HepG2 (cell line): ENCODE measurements at regions not wholly inside any gene's neighbourhood (a gene's known extent, or its start where the extent isn't known, plus 50 kb on each side); places are given as distances from the start of the nearest gene placed in this dataset.

Experiments used
- AGO2 ChIP-seq: fragments of 200-400 bp; formaldehyde crosslinking; optimal IDR thresholded peaks from 2 replicates; pipeline ENCODE3; 2017; ENCODE audit warnings: mild to moderate bottlenecking, low read depth, low read length, moderate library complexity
- BCL6 ChIP-seq: IDR thresholded peaks from 2 replicates; pipeline ENCODE4 v1.6.1; 2016; ENCODE audit warnings: missing genetic modification reagents, missing compliant biosample characterization
- CBX5 ChIP-seq: sonication (generic); formaldehyde crosslinking; IDR thresholded peaks from 2 replicates; pipeline ENCODE4 v1.4.0; 2020; ENCODE audit warnings: missing genetic modification reagents, borderline replicate concordance
- FOSL2 ChIP-seq: sonication (generic); formaldehyde crosslinking; IDR thresholded peaks from 2 replicates; pipeline ENCODE4 v1.4.0; 2020; ENCODE audit warnings: missing genetic modification reagents
- GTF3A ChIP-seq: sonication (generic); formaldehyde crosslinking; conservative IDR thresholded peaks from 2 replicates; pipeline ENCODE4 v1.4.0; 2020; ENCODE audit warnings: mild to moderate bottlenecking, missing genetic modification reagents
- HNRNPK ChIP-seq: fragments of 200-400 bp; formaldehyde crosslinking; IDR thresholded peaks from 2 replicates; pipeline ENCODE4 v1.6.1; 2018; ENCODE audit warnings: low read length, low read depth, moderate library complexity, mild to moderate bottlenecking; ENCODE audit not compliant: poor library complexity, severe bottlenecking
- REPIN1 ChIP-seq: sonication (generic); formaldehyde crosslinking; IDR thresholded peaks from 2 replicates; pipeline ENCODE4 v1.8.0; 2022; ENCODE audit warnings: missing genetic modification reagents, low read depth, mild to moderate bottlenecking, borderline replicate concordance
- RFX5 ChIP-seq: IDR thresholded peaks from 2 replicates; pipeline ENCODE4 v1.6.1; 2011; ENCODE audit warnings: low read depth, low read length, improper control_type of control experiment
- SOX6 ChIP-seq, 2 experiments: fragments of 450-650 bp in 1 of 2; sonication (generic) in 1 of 2; formaldehyde crosslinking in 1 of 2; IDR thresholded peaks; 2 replicates each; pipeline versions ENCODE4 v1.4.0 to v1.6.1; 2017 to 2020; ENCODE audit warnings: antibody characterized with exemption in 1 of 2, mild to moderate bottlenecking in 1 of 2, missing genetic modification reagents in 1 of 2
- U2AF1 ChIP-seq: fragments of 200-400 bp; formaldehyde crosslinking; optimal IDR thresholded peaks from 2 replicates; pipeline ENCODE3; 2017; ENCODE audit warnings: mild to moderate bottlenecking, low read depth, low read length
- ZIK1 ChIP-seq: sonication (generic); formaldehyde crosslinking; IDR thresholded peaks from 2 replicates; pipeline ENCODE4 v1.5.0; 2020; ENCODE audit warnings: mild to moderate bottlenecking, low read depth, missing genetic modification reagents, borderline replicate concordance
- ZNF274 ChIP-seq: sonication (generic); formaldehyde crosslinking; IDR thresholded peaks from 2 replicates; pipeline ENCODE4 v1.5.1; 2020; ENCODE audit warnings: mild to moderate bottlenecking, missing genetic modification reagents
- ZNF333 ChIP-seq: sonication (generic); formaldehyde crosslinking; IDR thresholded peaks from 2 replicates; pipeline ENCODE4 v1.4.0; 2020; ENCODE audit warnings: mild to moderate bottlenecking, missing genetic modification reagents, borderline replicate concordance
- ZNF33A ChIP-seq: sonication (generic); formaldehyde crosslinking; IDR thresholded peaks from 2 replicates; pipeline ENCODE4 v1.5.1; 2020; ENCODE audit warnings: missing genetic modification reagents, mild to moderate bottlenecking, moderate library complexity, borderline replicate concordance
- ZNF431 ChIP-seq: sonication (generic); formaldehyde crosslinking; IDR thresholded peaks from 2 replicates; pipeline ENCODE4 v1.9.0; 2022; ENCODE audit warnings: missing genetic modification reagents, low read depth, mild to moderate bottlenecking, borderline replicate concordance
- ZNF543 ChIP-seq: sonication (generic); formaldehyde crosslinking; IDR thresholded peaks from 2 replicates; pipeline ENCODE4 v1.4.0; 2020; ENCODE audit warnings: mild to moderate bottlenecking, missing genetic modification reagents
- ZNF781 ChIP-seq: sonication (generic); formaldehyde crosslinking; IDR thresholded peaks from 2 replicates; pipeline ENCODE4 v1.5.1; 2020; ENCODE audit warnings: borderline replicate concordance, mild to moderate bottlenecking, missing genetic modification reagents; ENCODE audit errors: not compliant biosample characterization
- TF ChIP-seq, protein P1 (sequence below): sonication (generic); formaldehyde crosslinking; IDR thresholded peaks from 2 replicates; pipeline ENCODE4 v1.5.1; 2020; ENCODE audit warnings: mild to moderate bottlenecking, missing genetic modification reagents
- TF ChIP-seq, protein P2 (sequence below): IDR thresholded peaks from 2 replicates; pipeline ENCODE4 v1.6.1; 2012; ENCODE audit warnings: low read depth, low read length, improper control_type of control experiment

DNA sequence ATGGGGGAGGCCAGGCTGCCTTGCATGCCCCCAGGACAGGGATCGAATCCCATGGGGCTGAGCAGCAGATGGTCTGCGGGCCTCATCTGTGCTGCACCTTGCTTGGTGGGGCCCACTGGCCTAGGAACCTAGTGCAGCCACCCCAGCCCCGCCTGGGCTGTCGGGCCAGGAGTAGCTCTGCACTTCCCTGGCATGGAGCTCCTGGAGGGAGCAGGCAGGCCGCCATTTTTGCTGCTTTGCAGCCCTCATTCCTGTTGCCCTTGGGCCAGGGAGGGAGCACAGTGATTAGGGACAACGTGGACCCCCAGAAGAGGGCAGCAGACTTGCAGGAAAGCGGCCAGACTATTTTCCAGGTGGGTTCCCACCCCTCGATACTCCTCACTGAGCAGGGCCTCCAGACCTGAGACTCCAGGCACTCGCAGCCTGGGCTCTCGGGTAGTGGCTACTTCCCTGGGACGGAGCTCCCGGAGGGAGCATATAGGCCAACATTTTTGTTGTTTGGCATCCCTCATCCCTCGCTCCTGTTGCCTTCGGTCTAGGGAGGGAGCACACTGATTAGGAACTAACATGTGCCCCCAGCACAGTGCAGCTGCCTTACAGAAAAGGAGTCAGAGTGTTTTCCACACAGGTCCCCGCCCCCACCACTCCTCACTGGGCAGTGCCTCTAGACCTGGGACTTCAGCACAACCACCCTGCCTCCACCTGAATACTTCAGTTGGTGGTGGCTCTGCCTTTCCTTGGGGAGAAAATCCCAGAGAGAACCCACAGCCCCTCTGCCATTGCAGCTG lies 99.5 kb downstream of the MAIP1 start (continued):
- TF ChIP-seq ZNF333 (CRISPR knock-in tag) (peak; percentile 66; the same call in 1 of the 2 replicates), AGO2 (no peak), RFX5 (no peak), ZNF543 (CRISPR knock-in tag) (0 out of 2 replicates have a peak, but pooled peaks have one; percentile 25), ZNF431 (no peak), FOSL2 (CRISPR knock-in tag) (peak; percentile 22; the same call in 1 of the 2 replicates), CBX5 (peak; percentile 23; the same call in 1 of the 2 replicates), ZNF781 (CRISPR knock-in tag) (peak; percentile 13), GTF3A (CRISPR knock-in tag) (0 out of 2 replicates have a peak, but pooled peaks have one; percentile 71), ZNF274 (peak; percentile 69; the same call in 1 of the 2 replicates), ZIK1 (CRISPR knock-in tag) (peak; percentile 49; the same call in 1 of the 2 replicates), REPIN1 (CRISPR knock-in tag) (peak; percentile 72; the same call in 1 of the 2 replicates), SOX6 (IDR thresholded peaks at IDR 0.05) (no peak), SOX6 (CRISPR knock-in tag; IDR thresholded peaks at IDR 0.05) (peak; percentile 58), HNRNPK (no peak), BCL6 (peak; percentile 22; the same call in 1 of the 2 replicates), U2AF1 (no peak), ZNF33A (CRISPR knock-in tag) (no peak)
- TF ChIP-seq, protein P1, sequence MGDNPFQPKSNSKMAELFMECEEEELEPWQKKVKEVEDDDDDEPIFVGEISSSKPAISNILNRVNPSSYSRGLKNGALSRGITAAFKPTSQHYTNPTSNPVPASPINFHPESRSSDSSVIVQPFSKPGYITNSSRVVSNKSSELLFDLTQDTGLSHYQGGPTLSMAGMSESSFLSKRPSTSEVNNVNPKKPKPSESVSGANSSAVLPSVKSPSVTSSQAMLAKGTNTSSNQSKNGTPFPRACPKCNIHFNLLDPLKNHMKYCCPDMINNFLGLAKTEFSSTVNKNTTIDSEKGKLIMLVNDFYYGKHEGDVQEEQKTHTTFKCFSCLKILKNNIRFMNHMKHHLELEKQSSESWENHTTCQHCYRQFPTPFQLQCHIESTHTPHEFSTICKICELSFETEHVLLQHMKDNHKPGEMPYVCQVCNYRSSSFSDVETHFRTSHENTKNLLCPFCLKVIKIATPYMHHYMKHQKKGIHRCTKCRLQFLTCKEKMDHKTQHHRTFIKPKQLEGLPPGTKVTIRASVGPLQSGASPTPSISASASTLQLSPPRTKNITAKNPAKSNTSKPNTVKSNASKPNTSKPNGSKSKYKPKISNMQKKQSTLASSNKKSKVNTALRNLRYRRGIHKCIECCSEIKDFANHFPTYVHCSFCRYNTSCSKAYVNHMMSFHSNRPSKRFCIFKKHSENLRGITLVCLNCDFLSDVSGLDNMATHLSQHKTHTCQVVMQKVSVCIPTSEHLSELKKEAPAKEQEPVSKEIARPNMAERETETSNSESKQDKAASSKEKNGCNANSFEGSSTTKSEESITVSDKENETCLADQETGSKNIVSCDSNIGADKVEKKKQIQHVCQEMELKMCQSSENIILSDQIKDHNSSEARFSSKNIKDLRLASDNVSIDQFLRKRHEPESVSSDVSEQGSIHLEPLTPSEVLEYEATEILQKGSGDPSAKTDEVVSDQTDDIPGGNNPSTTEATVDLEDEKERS (CRISPR knock-in tag): peak; percentile 69; the same call in 1 of the 2 replicates
- TF ChIP-seq, protein P2, sequence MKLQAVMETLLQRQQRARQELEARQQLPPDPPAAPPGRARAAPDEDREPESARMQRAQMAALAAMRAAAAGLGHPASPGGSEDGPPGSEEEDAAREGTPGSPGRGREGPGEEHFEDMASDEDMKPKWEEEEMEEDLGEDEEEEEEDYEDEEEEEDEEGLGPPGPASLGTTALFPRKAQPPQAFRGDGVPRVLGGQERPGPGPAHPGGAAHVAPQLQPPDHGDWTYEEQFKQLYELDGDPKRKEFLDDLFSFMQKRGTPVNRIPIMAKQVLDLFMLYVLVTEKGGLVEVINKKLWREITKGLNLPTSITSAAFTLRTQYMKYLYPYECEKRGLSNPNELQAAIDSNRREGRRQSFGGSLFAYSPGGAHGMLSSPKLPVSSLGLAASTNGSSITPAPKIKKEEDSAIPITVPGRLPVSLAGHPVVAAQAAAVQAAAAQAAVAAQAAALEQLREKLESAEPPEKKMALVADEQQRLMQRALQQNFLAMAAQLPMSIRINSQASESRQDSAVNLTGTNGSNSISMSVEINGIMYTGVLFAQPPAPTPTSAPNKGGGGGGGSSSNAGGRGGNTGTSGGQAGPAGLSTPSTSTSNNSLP: no peak
